Endothelial cell of umbilical vein (primary cell): ENCODE measurements at regions not wholly inside any gene's neighbourhood (a gene's known extent, or its start where the extent isn't known, plus 50 kb on each side); places are given as distances from the start of the nearest gene placed in this dataset.

ENCODE experiments used
- BruUV-seq: library from RNA; stranded (reverse); fragments of 400-500 nt; replicated peaks from 2 replicates; lab custom pipeline; 2021; lab: Mats Ljungman, UMichigan
- CTCF ChIA-PET: fragments of 300-600, 350-600 bp; sonication (Branson Sonifier 250); formaldehyde crosslinking; loops from one replicate; lab custom pipeline; 2021; ENCODE audit warnings: antibody characterized with exemption, inconsistent platforms; lab: Charles Lee
- POLR2A ChIA-PET: fragments of 300-600, 350-600 bp; sonication (Branson Sonifier 250); formaldehyde crosslinking; loops from one replicate; lab custom pipeline; 2021; ENCODE audit warnings: antibody characterized with exemption, inconsistent platforms; lab: Charles Lee
- DNase-seq: peaks from one replicate; pipeline ENCODE4 v3.0.0-alpha.2; 2011; ENCODE audit warnings: low read depth, low spot score
- FAIRE-seq: peaks from 2 replicates; lab custom pipeline; 2011; peaks lifted over from hg19 to GRCh38; lab: Jason Lieb, UNC
- H2AFZ ChIP-seq: 2 replicates; pipeline ENCODE4 v1.6.0; 2012; ENCODE audit warnings: low read depth, low read length, control low read depth, inconsistent platforms
- H3K27ac ChIP-seq: 2 replicates; pipeline ENCODE4 v1.5.1; 2011; ENCODE audit warnings: low read depth, mild to moderate bottlenecking, control low read depth, low read length, moderate library complexity; ENCODE audit not compliant: insufficient read depth
- H3K27me3 ChIP-seq, 2 experiments: 2 replicates each; pipeline versions ENCODE4 v1.6.0 to v1.6.1; 2011; ENCODE audit warnings: low read length in 2 of 2, mixed read lengths in 1 of 2; ENCODE audit not compliant: control insufficient read depth in 2 of 2, insufficient read depth in 2 of 2
- H3K36me3 ChIP-seq, 2 experiments: 2 replicates in 1 of 2; 3 replicates in 1 of 2; pipeline ENCODE4 v1.5.1; 2011; ENCODE audit warnings: low read length in 2 of 2, mild to moderate bottlenecking in 1 of 2, moderate library complexity in 1 of 2; ENCODE audit not compliant: control insufficient read depth in 2 of 2, insufficient read depth in 2 of 2; ENCODE audit errors: extremely low read depth in 1 of 2
- H3K4me1 ChIP-seq: 3 replicates; pipeline ENCODE4 v1.5.1; 2011; ENCODE audit warnings: mild to moderate bottlenecking, low read length; ENCODE audit not compliant: control insufficient read depth, insufficient read depth; ENCODE audit errors: extremely low read depth
- H3K4me2 ChIP-seq: 2 replicates; pipeline ENCODE4 v1.6.1; 2011; ENCODE audit warnings: low read length, control low read depth, mixed read lengths; ENCODE audit not compliant: insufficient read depth
- H3K4me3 ChIP-seq, 3 experiments: fragments of 200-600 bp in 1 of 3; sonication (generic), shearing (Covaris generic) in 1 of 3; replicated peaks in 1 of 3; 2 replicates each; pipeline ENCODE4 v1.5.1; 2011 to 2016; ENCODE audit warnings: control low read depth in 3 of 3, low read length in 3 of 3, mild to moderate bottlenecking in 2 of 3, inconsistent platforms in 1 of 3, low read depth in 1 of 3, moderate library complexity in 1 of 3; ENCODE audit not compliant: insufficient read depth in 1 of 3
- H3K79me2 ChIP-seq: 2 replicates; pipeline ENCODE4 v1.6.0; 2012; ENCODE audit warnings: low read length, inconsistent platforms; ENCODE audit not compliant: control insufficient read depth, insufficient read depth
- H3K9ac ChIP-seq: replicated peaks from 2 replicates; pipeline ENCODE3; 2011; ENCODE audit warnings: low read length, control low read depth; ENCODE audit not compliant: insufficient read depth; ENCODE audit errors: extremely low read depth
- H3K9me1 ChIP-seq: replicated peaks from 3 replicates; pipeline ENCODE4 v1.6.0; 2011; ENCODE audit warnings: mild to moderate bottlenecking, low read length; ENCODE audit not compliant: control insufficient read depth, insufficient read depth; ENCODE audit errors: extremely low read depth
- H3K9me3 ChIP-seq: replicated peaks from 2 replicates; pipeline ENCODE4 v1.5.1; 2012; ENCODE audit warnings: low read length, inconsistent platforms; ENCODE audit not compliant: control insufficient read depth, insufficient read depth
- H4K20me1 ChIP-seq: replicated peaks from 2 replicates; pipeline ENCODE3; 2011; ENCODE audit warnings: mild to moderate bottlenecking, low read length; ENCODE audit not compliant: control insufficient read depth, insufficient read depth; ENCODE audit errors: extremely low read depth
- EZH2 ChIP-seq: IDR thresholded peaks from 2 replicates; pipeline ENCODE4 v1.6.1; 2012; ENCODE audit warnings: borderline replicate concordance, low read depth, mild to moderate bottlenecking, moderate library complexity, low read length, inconsistent platforms; ENCODE audit not compliant: severe bottlenecking
- FOS ChIP-seq: IDR thresholded peaks from 2 replicates; pipeline ENCODE4 v1.6.1; 2011; ENCODE audit warnings: mild to moderate bottlenecking, low read length, moderate library complexity, borderline replicate concordance; ENCODE audit not compliant: insufficient read depth
- GATA2 ChIP-seq: IDR thresholded peaks from 2 replicates; pipeline ENCODE4 v1.7.0; 2011; ENCODE audit warnings: low read depth, mild to moderate bottlenecking, moderate library complexity, mixed read lengths, low read length; ENCODE audit not compliant: insufficient read length, insufficient read depth
- JUN ChIP-seq: IDR thresholded peaks from 2 replicates; pipeline ENCODE4 v1.6.1; 2011; ENCODE audit warnings: borderline replicate concordance, low read depth; ENCODE audit not compliant: insufficient read length, insufficient read depth
- MYC ChIP-seq: IDR thresholded peaks from one replicate; pipeline ENCODE4 v1.6.1; 2011; ENCODE audit warnings: mild to moderate bottlenecking, low read depth, low read length
- POLR2A ChIP-seq: IDR thresholded peaks from 2 replicates; pipeline ENCODE4 v1.6.1; 2012; ENCODE audit warnings: low read depth, mild to moderate bottlenecking, control low read depth, low read length
- POLR2AphosphoS5 ChIP-seq: IDR thresholded peaks from 2 replicates; pipeline ENCODE4 v1.6.1; 2012; ENCODE audit warnings: low read depth, mild to moderate bottlenecking, control low read depth, low read length, moderate library complexity; ENCODE audit not compliant: insufficient read depth
- dilution Hi-C: fragments of 300-500 bp; cut with MboI; formaldehyde crosslinking; loops from one replicate; pipeline ENCODE4 v1.15.0; 2019; ENCODE audit warnings: low sequenced_read_pairs; ENCODE audit not compliant: extremely low pct_ligation_motif_present
- intact Hi-C: fragments of 100-400 bp; cut with micrococcal nuclease; formaldehyde crosslinking; loops from one replicate; pipeline ENCODE4 v1.10.0; 2022
- TF ChIP-seq, protein P1 (sequence below), 2 donors: IDR thresholded peaks; 1 replicate in 1 of 2; 2 replicates in 1 of 2; pipeline ENCODE4 v1.5.1; 2011; ENCODE audit warnings: low read length in 2 of 2, mild to moderate bottlenecking in 2 of 2, moderate library complexity in 2 of 2, control low read depth in 1 of 2, inconsistent platforms in 1 of 2, low read depth in 1 of 2; ENCODE audit not compliant: insufficient read depth in 1 of 2; ENCODE audit errors: extremely low read depth in 1 of 2
- TF ChIP-seq, protein P2 (sequence below): IDR thresholded peaks from 2 replicates; pipeline ENCODE4 v1.6.1; 2011; ENCODE audit not compliant: insufficient read depth, insufficient read length

DNA sequence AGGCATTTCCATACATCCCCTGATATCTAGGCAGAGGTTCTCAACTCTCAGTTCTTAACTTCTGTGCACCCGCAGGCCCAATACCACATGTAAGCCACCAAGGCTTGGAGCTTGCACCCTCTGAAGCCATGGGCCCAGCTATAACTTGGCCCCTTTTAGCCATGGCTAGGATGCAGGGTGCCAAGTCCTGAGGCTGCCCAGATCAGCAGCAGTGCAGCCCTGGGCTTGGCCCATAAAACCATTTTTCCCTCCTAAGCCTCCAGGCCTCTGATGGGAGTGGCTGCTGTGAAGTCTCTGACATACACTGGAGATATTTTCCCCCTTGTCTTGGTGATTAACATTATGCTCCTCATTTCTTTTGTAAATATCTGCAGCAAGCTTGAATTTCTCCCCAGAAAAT lies 110.3 kb upstream of the CNTN1 start:
- Histone ChIP-seq H4K20me1 (no peaks in the 10 kb centered on the region), H3K79me2 (no peaks in the 10 kb centered on the region), H3K4me2 (no peak overlapping the region), H3K9me1 (no peaks in the 10 kb centered on the region), H3K4me1 (no peaks in the 10 kb centered on the region), H3K4me3 (no peak overlapping the region), H3K27ac (no peak overlapping the region), H3K36me3 (no peaks in the 10 kb centered on the region), H3K27me3 (no peaks in the 10 kb centered on the region), H3K9ac (no peak overlapping the region), H3K9me3 (no peaks in the 10 kb centered on the region), H2AFZ (no peak overlapping the region)
- dilution Hi-C loops (no loop called here), intact Hi-C loops (no loop called here)
- CTCF ChIA-PET: no interaction called here
- no peak for DNase-seq
- BruUV-seq: no TSS peak
- TF ChIP-seq MYC (no peak), POLR2AphosphoS5 (no peak), GATA2 (no peak), JUN (no peak), POLR2A (no peak), FOS (no peak), EZH2 (no peak)
- TF ChIP-seq, protein P1, sequence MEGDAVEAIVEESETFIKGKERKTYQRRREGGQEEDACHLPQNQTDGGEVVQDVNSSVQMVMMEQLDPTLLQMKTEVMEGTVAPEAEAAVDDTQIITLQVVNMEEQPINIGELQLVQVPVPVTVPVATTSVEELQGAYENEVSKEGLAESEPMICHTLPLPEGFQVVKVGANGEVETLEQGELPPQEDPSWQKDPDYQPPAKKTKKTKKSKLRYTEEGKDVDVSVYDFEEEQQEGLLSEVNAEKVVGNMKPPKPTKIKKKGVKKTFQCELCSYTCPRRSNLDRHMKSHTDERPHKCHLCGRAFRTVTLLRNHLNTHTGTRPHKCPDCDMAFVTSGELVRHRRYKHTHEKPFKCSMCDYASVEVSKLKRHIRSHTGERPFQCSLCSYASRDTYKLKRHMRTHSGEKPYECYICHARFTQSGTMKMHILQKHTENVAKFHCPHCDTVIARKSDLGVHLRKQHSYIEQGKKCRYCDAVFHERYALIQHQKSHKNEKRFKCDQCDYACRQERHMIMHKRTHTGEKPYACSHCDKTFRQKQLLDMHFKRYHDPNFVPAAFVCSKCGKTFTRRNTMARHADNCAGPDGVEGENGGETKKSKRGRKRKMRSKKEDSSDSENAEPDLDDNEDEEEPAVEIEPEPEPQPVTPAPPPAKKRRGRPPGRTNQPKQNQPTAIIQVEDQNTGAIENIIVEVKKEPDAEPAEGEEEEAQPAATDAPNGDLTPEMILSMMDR (IDR thresholded peaks at IDR 0.05; ENCODE audit: extremely low read depth in 1 of 2, insufficient read depth in 1 of 2, low read depth in 1 of 2, low read length in 2 of 2): no peak
- TF ChIP-seq, protein P2, sequence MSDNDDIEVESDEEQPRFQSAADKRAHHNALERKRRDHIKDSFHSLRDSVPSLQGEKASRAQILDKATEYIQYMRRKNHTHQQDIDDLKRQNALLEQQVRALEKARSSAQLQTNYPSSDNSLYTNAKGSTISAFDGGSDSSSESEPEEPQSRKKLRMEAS: no peak
- POLR2A ChIA-PET: no interaction called here
- no peak for FAIRE-seq
